ENCODE measurements at regions not wholly inside any gene's neighbourhood (a gene's known extent, or its start where the extent isn't known, plus 50 kb on each side); places are given as distances from the start of the nearest gene placed in this dataset.

GRCh38 chr6:165183496-165184140 lies 125.8 kb downstream of the C6orf118 start:
- Histone ChIP-seq H3K4me3 (no peak overlapping the region), H3K4me2 (ENCODE audit: unreplicated experiment) (no peak overlapping the region), H3K9ac (no peak overlapping the region; the same call in 1 of the 2 replicates), H3K27ac (peak overlapping the region; percentile 79), H3K36me3 (ENCODE audit: low read depth) (no peaks in the 10 kb centered on the region), H3K27me3 (replicated peaks; ENCODE audit: insufficient read depth) (no peaks in the 10 kb centered on the region), H3K9me2 (ENCODE audit: insufficient read depth) (no peaks in the 10 kb centered on the region), H3F3A (ENCODE audit: insufficient read depth) (peaks cover 48% of the 10 kb centered on the region), H3K9me3 (ENCODE audit: low read depth) (no peaks in the 10 kb centered on the region), H3K4me1 (ENCODE audit: insufficient read depth) (peaks cover 53% of the 10 kb centered on the region), H2AFZ (no peak overlapping the region; the same call in 1 of the 2 replicates), H4K20me1 (ENCODE audit: insufficient read depth) (no peaks in the 10 kb centered on the region), H3K79me2 (ENCODE audit: insufficient read depth) (no peaks in the 10 kb centered on the region)
- DNase-seq = no peak
- in situ Hi-C loops (cut with MboI) = no loop called here
- 87 to 89% methylated on average over 5 of the region's 5 CpGs for WGBS, 2 experiments (ENCODE audit: low coverage in 1 of 2, low lambda C conversion rate in 2 of 2, missing lambda C conversion rate in 2 of 2)
- no peak for TF ChIP-seq EZH2phosphoT487 (IDR thresholded peaks at IDR 0.05; ENCODE audit: insufficient read depth, low read depth)
- TF ChIP-seq EZH2 (IDR thresholded peaks at IDR 0.05; ENCODE audit: insufficient read depth, poor library complexity, severe bottlenecking) = no peak

- Histone ChIP-seq H3K9me3 (ENCODE audit: low read depth) (no peaks in the 10 kb centered on the region), H4K20me1 (ENCODE audit: insufficient read depth) (no peaks in the 10 kb centered on the region), H2AFZ (peak overlapping the region; percentile 22; the same call in 1 of the 2 replicates), H3F3A (ENCODE audit: insufficient read depth) (peaks cover 52% of the 10 kb centered on the region), H3K79me2 (ENCODE audit: insufficient read depth) (no peaks in the 10 kb centered on the region), H3K27ac (peak overlapping the region; percentile 79), H3K9me2 (ENCODE audit: insufficient read depth) (no peaks in the 10 kb centered on the region), H3K9ac (no peak overlapping the region), H3K36me3 (ENCODE audit: low read depth) (no peaks in the 10 kb centered on the region), H3K27me3 (replicated peaks; ENCODE audit: insufficient read depth) (no peaks in the 10 kb centered on the region), H3K4me1 (ENCODE audit: insufficient read depth) (peaks cover 59% of the 10 kb centered on the region), H3K4me3 (no peak overlapping the region), H3K4me2 (ENCODE audit: unreplicated experiment) (no peak overlapping the region)
- in situ Hi-C loops (cut with MboI) = no loop called here
- no peak for TF ChIP-seq EZH2phosphoT487 (IDR thresholded peaks at IDR 0.05; ENCODE audit: insufficient read depth, low read depth)
- TF ChIP-seq EZH2 (IDR thresholded peaks at IDR 0.05; ENCODE audit: insufficient read depth, poor library complexity, severe bottlenecking) = no peak
- peak; percentile 49 for DNase-seq
Observed at GRCh38 chr6:165183071-165183470, 126.3 kb downstream of the C6orf118 start.

GRCh38 chr6:165181951-165182414 lies 127.4 kb downstream of the C6orf118 start:
- Histone ChIP-seq H3K4me2 (ENCODE audit: unreplicated experiment) (no peak overlapping the region), H3K9me3 (ENCODE audit: low read depth) (no peaks in the 10 kb centered on the region), H3F3A (ENCODE audit: insufficient read depth) (peaks cover 63% of the 10 kb centered on the region), H4K20me1 (ENCODE audit: insufficient read depth) (no peaks in the 10 kb centered on the region), H2AFZ (no peak overlapping the region), H3K27me3 (replicated peaks; ENCODE audit: insufficient read depth) (no peaks in the 10 kb centered on the region), H3K4me1 (ENCODE audit: insufficient read depth) (peaks cover 70% of the 10 kb centered on the region), H3K4me3 (no peak overlapping the region), H3K36me3 (ENCODE audit: low read depth) (no peaks in the 10 kb centered on the region), H3K27ac (peak overlapping the region; percentile 79), H3K9ac (peak overlapping the region; percentile 7; the same call in 1 of the 2 replicates), H3K9me2 (ENCODE audit: insufficient read depth) (no peaks in the 10 kb centered on the region), H3K79me2 (ENCODE audit: insufficient read depth) (no peaks in the 10 kb centered on the region)
- WGBS, 2 experiments (ENCODE audit: low coverage in 1 of 2, low lambda C conversion rate in 2 of 2, missing lambda C conversion rate in 2 of 2) = 12% methylated on average over 6 of the region's 6 CpGs
- DNase-seq = peak; percentile 97
- TF ChIP-seq EZH2 (IDR thresholded peaks at IDR 0.05; ENCODE audit: insufficient read depth, poor library complexity, severe bottlenecking) = no peak
- TF ChIP-seq EZH2phosphoT487 (IDR thresholded peaks at IDR 0.05; ENCODE audit: insufficient read depth, low read depth) = no peak
- in situ Hi-C loops (cut with MboI) = no loop called here

GRCh38 chr6:165178056-165178455 lies 131.3 kb downstream of the C6orf118 start:
- Histone ChIP-seq H3K36me3 (ENCODE audit: low read depth) (no peaks in the 10 kb centered on the region), H3K79me2 (ENCODE audit: insufficient read depth) (no peaks in the 10 kb centered on the region), H3K9me2 (ENCODE audit: insufficient read depth) (no peaks in the 10 kb centered on the region), H2AFZ (0 out of 2 replicates have a peak overlapping the region, but pooled peaks have one; percentile 28), H3K4me2 (ENCODE audit: unreplicated experiment) (peak overlapping the region; percentile 25), H3K4me3 (no peak overlapping the region), H3K9me3 (ENCODE audit: low read depth) (no peaks in the 10 kb centered on the region), H3F3A (ENCODE audit: insufficient read depth) (peaks cover 54% of the 10 kb centered on the region), H3K4me1 (ENCODE audit: insufficient read depth) (peaks cover 46% of the 10 kb centered on the region), H4K20me1 (ENCODE audit: insufficient read depth) (no peaks in the 10 kb centered on the region), H3K27ac (peak overlapping the region; percentile 87), H3K9ac (peak overlapping the region; percentile 53; the same call in 1 of the 2 replicates), H3K27me3 (replicated peaks; ENCODE audit: insufficient read depth) (no peaks in the 10 kb centered on the region)
- TF ChIP-seq EZH2 (IDR thresholded peaks at IDR 0.05; ENCODE audit: insufficient read depth, poor library complexity, severe bottlenecking) (no peak), EZH2phosphoT487 (IDR thresholded peaks at IDR 0.05; ENCODE audit: insufficient read depth, low read depth) (no peak)
- peak; percentile 84 for DNase-seq
- 0% methylated on average over 1 of the region's 1 CpG for WGBS, 2 experiments (ENCODE audit: low coverage in 1 of 2, low lambda C conversion rate in 2 of 2, missing lambda C conversion rate in 2 of 2)
- in situ Hi-C loops (cut with MboI) = no loop called here
